ENCODE measurements at regions not wholly inside any gene's neighbourhood (a gene's known extent, or its start where the extent isn't known, plus 50 kb on each side); places are given as distances from the start of the nearest gene placed in this dataset.

DNA sequence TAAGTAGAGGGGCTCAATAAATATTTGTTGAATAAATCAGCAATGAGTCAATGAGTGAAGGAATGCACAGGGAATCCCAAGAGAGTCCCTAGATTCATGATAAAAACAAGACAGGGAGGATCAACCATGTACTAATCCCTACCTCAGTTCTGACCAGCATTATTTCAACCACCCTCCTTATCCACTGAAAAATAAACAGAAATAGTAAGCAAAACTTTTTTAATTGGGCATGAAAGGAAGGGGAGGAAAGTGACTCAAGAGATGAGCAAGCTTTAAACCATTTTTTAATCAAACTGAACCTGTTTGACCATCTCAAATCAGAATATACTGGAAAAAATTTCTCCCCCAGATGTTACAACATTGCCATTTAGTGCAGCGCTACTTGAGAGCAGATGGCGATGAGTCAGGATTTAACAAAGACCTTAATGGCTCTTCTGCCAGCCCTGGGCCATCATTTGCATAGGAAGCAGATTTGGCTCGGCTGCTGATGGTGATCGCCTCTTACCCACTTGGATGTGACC, 194.8 kb upstream of the SLC30A5 start:
- Histone ChIP-seq H3K9me3 (no peaks in the 10 kb centered on the region), H2AFZ (ENCODE audit: low read depth) (no peak overlapping the region), H3K4me2 (no peak overlapping the region), H3K4me3 (ENCODE audit: low read depth in 2 of 2, low read length in 1 of 2) (no peak overlapping the region), H3F3A (replicated peaks; ENCODE audit: insufficient read depth) (no peaks in the 10 kb centered on the region), H3K9ac (no peak overlapping the region), H3K27ac (ENCODE audit: low read depth in 2 of 2, low read length in 1 of 2) (no peak overlapping the region; a peak in 1 of 4 replicates), H3K27me3 (ENCODE audit: insufficient read depth) (no peaks in the 10 kb centered on the region), H4K20me1 (ENCODE audit: insufficient read depth) (no peaks in the 10 kb centered on the region), H3K4me1 (ENCODE audit: control insufficient read depth in 1 of 2, insufficient read depth in 2 of 2, low read depth in 1 of 2, low read length in 1 of 2) (peaks cover 0 to 2% of the 10 kb centered on the region in 2 experiments; a peak in 1 of 4 replicates), H3K9me2 (no peaks in the 10 kb centered on the region), H3K79me2 (ENCODE audit: insufficient read depth) (no peaks in the 10 kb centered on the region), H3K36me3 (replicated peaks in 1 of 2; ENCODE audit: control insufficient read depth in 1 of 2, insufficient read depth in 2 of 2, low read length in 1 of 2) (no peaks in the 10 kb centered on the region)
- TF ChIP-seq, protein P1, sequence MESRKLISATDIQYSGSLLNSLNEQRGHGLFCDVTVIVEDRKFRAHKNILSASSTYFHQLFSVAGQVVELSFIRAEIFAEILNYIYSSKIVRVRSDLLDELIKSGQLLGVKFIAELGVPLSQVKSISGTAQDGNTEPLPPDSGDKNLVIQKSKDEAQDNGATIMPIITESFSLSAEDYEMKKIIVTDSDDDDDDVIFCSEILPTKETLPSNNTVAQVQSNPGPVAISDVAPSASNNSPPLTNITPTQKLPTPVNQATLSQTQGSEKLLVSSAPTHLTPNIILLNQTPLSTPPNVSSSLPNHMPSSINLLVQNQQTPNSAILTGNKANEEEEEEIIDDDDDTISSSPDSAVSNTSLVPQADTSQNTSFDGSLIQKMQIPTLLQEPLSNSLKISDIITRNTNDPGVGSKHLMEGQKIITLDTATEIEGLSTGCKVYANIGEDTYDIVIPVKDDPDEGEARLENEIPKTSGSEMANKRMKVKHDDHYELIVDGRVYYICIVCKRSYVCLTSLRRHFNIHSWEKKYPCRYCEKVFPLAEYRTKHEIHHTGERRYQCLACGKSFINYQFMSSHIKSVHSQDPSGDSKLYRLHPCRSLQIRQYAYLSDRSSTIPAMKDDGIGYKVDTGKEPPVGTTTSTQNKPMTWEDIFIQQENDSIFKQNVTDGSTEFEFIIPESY (IDR thresholded peaks at IDR 0.05; ENCODE audit: borderline replicate concordance, low read depth), result no peak
- TF ChIP-seq CHD2 (IDR thresholded peaks at IDR 0.05; ENCODE audit: low read length, partially characterized antibody), result no peak
- TF ChIP-seq, protein P2, sequence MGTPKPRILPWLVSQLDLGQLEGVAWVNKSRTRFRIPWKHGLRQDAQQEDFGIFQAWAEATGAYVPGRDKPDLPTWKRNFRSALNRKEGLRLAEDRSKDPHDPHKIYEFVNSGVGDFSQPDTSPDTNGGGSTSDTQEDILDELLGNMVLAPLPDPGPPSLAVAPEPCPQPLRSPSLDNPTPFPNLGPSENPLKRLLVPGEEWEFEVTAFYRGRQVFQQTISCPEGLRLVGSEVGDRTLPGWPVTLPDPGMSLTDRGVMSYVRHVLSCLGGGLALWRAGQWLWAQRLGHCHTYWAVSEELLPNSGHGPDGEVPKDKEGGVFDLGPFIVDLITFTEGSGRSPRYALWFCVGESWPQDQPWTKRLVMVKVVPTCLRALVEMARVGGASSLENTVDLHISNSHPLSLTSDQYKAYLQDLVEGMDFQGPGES (IDR thresholded peaks at IDR 0.05; ENCODE audit: low read depth, low read length), result no peak
- no peak for TF ChIP-seq RXRA (IDR thresholded peaks at IDR 0.05; ENCODE audit: borderline replicate concordance, low read depth)
- no peak for TF ChIP-seq RAD21 (IDR thresholded peaks at IDR 0.05; ENCODE audit: low read length)
- TF ChIP-seq TEAD4 (IDR thresholded peaks at IDR 0.05; ENCODE audit: borderline replicate concordance, insufficient read depth), result no peak
- no peak for TF ChIP-seq MXI1 (IDR thresholded peaks at IDR 0.05; ENCODE audit: low read depth, low read length)
- no peak for TF ChIP-seq RFX5 (IDR thresholded peaks at IDR 0.05; ENCODE audit: low read length)
- TF ChIP-seq, protein P3, sequence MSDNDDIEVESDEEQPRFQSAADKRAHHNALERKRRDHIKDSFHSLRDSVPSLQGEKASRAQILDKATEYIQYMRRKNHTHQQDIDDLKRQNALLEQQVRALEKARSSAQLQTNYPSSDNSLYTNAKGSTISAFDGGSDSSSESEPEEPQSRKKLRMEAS (IDR thresholded peaks at IDR 0.05; ENCODE audit: low read depth), result no peak
- no peak for TF ChIP-seq NFIC (IDR thresholded peaks at IDR 0.05; ENCODE audit: borderline replicate concordance)
- TF ChIP-seq, protein P4, sequence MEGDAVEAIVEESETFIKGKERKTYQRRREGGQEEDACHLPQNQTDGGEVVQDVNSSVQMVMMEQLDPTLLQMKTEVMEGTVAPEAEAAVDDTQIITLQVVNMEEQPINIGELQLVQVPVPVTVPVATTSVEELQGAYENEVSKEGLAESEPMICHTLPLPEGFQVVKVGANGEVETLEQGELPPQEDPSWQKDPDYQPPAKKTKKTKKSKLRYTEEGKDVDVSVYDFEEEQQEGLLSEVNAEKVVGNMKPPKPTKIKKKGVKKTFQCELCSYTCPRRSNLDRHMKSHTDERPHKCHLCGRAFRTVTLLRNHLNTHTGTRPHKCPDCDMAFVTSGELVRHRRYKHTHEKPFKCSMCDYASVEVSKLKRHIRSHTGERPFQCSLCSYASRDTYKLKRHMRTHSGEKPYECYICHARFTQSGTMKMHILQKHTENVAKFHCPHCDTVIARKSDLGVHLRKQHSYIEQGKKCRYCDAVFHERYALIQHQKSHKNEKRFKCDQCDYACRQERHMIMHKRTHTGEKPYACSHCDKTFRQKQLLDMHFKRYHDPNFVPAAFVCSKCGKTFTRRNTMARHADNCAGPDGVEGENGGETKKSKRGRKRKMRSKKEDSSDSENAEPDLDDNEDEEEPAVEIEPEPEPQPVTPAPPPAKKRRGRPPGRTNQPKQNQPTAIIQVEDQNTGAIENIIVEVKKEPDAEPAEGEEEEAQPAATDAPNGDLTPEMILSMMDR (IDR thresholded peaks at IDR 0.05), result no peak
- no peak for TF ChIP-seq RCOR1 (IDR thresholded peaks at IDR 0.05; ENCODE audit: low read length)
- TF ChIP-seq MEF2A (IDR thresholded peaks at IDR 0.05; ENCODE audit: borderline replicate concordance, low read depth), result no peak
- no peak for TF ChIP-seq TCF12 (IDR thresholded peaks at IDR 0.05)
- TF ChIP-seq, protein P5, sequence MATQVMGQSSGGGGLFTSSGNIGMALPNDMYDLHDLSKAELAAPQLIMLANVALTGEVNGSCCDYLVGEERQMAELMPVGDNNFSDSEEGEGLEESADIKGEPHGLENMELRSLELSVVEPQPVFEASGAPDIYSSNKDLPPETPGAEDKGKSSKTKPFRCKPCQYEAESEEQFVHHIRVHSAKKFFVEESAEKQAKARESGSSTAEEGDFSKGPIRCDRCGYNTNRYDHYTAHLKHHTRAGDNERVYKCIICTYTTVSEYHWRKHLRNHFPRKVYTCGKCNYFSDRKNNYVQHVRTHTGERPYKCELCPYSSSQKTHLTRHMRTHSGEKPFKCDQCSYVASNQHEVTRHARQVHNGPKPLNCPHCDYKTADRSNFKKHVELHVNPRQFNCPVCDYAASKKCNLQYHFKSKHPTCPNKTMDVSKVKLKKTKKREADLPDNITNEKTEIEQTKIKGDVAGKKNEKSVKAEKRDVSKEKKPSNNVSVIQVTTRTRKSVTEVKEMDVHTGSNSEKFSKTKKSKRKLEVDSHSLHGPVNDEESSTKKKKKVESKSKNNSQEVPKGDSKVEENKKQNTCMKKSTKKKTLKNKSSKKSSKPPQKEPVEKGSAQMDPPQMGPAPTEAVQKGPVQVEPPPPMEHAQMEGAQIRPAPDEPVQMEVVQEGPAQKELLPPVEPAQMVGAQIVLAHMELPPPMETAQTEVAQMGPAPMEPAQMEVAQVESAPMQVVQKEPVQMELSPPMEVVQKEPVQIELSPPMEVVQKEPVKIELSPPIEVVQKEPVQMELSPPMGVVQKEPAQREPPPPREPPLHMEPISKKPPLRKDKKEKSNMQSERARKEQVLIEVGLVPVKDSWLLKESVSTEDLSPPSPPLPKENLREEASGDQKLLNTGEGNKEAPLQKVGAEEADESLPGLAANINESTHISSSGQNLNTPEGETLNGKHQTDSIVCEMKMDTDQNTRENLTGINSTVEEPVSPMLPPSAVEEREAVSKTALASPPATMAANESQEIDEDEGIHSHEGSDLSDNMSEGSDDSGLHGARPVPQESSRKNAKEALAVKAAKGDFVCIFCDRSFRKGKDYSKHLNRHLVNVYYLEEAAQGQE (IDR thresholded peaks at IDR 0.05; ENCODE audit: low read depth, low read length), result no peak
- TF ChIP-seq FOXJ3 (CRISPR knock-in tag; IDR thresholded peaks at IDR 0.05), result no peak
- ChIA-PET CTCF (no interaction called here), POLR2A (no interaction called here)
- DNase-seq, result no peak
- 64% methylated on average over 4 of the region's 4 CpGs for WGBS (ENCODE audit: low lambda C conversion rate)
